H9 (cell line): ENCODE measurements at regions not wholly inside any gene's neighbourhood (a gene's known extent, or its start where the extent isn't known, plus 50 kb on each side); places are given as distances from the start of the nearest gene placed in this dataset.

Experiments used
- DNase-seq: peaks from one replicate; pipeline ENCODE4 v3.0.0-alpha.2; 2017
- H2AFZ ChIP-seq: one replicate; pipeline ENCODE4 v1.6.1; 2013; ENCODE audit warnings: mild to moderate bottlenecking, low read length, control low read depth, moderate library complexity
- H2AK5ac ChIP-seq: 2 replicates; pipeline ENCODE4 v1.6.1; 2013; ENCODE audit warnings: low read length, control low read depth, mixed read lengths; ENCODE audit not compliant: insufficient read length
- H2BK120ac ChIP-seq: one replicate; pipeline ENCODE4 v1.6.1; 2013; ENCODE audit warnings: low read depth, mild to moderate bottlenecking, low read length, control low read depth, inconsistent platforms; ENCODE audit not compliant: poor library complexity, severe bottlenecking
- H2BK12ac ChIP-seq: 2 replicates; pipeline ENCODE4 v1.6.1; 2013; ENCODE audit warnings: low read length, control low read depth, mixed read lengths, low read depth; ENCODE audit not compliant: insufficient read length
- H2BK15ac ChIP-seq: 2 replicates; pipeline ENCODE4 v1.6.1; 2013; ENCODE audit warnings: low read depth, low read length, control low read depth
- H2BK20ac ChIP-seq: one replicate; pipeline ENCODE4 v1.6.1; 2013; ENCODE audit warnings: low read depth, mild to moderate bottlenecking, low read length, control low read depth, inconsistent platforms; ENCODE audit not compliant: poor library complexity, severe bottlenecking
- H2BK5ac ChIP-seq: 2 replicates; pipeline ENCODE4 v1.6.1; 2013; ENCODE audit warnings: low read length, control low read depth, mixed read lengths; ENCODE audit not compliant: insufficient read length
- H3K14ac ChIP-seq: 2 replicates; pipeline ENCODE4 v1.6.1; 2013; ENCODE audit warnings: low read length, control low read depth; ENCODE audit not compliant: insufficient read depth
- H3K18ac ChIP-seq: 2 replicates; pipeline ENCODE4 v1.6.1; 2013; ENCODE audit warnings: low read depth, mild to moderate bottlenecking, mixed read lengths, low read length, control low read depth; ENCODE audit not compliant: insufficient read length
- H3K23ac ChIP-seq: 2 replicates; pipeline ENCODE4 v1.6.1; 2013; ENCODE audit warnings: low read length, control low read depth, mixed read lengths, low read depth; ENCODE audit not compliant: insufficient read length
- H3K23me2 ChIP-seq: 2 replicates; pipeline ENCODE4 v1.6.1; 2013; ENCODE audit warnings: low read depth, mild to moderate bottlenecking, mixed read lengths, low read length, control low read depth; ENCODE audit not compliant: insufficient read length, poor library complexity, severe bottlenecking
- H3K27ac ChIP-seq: 2 replicates; pipeline ENCODE4 v1.5.1; 2013; ENCODE audit warnings: low read length, control low read depth, mixed read lengths, low read depth; ENCODE audit not compliant: insufficient read length
- H3K27me3 ChIP-seq: 2 replicates; pipeline ENCODE4 v1.6.1; 2013; ENCODE audit warnings: low read length, control low read depth, inconsistent platforms; ENCODE audit not compliant: insufficient read depth
- H3K4ac ChIP-seq: 2 replicates; pipeline ENCODE4 v1.6.1; 2013; ENCODE audit warnings: low read depth, mild to moderate bottlenecking, control low read depth, inconsistent platforms, low read length, moderate library complexity
- H3K4me1 ChIP-seq: 2 replicates; pipeline ENCODE4 v1.6.1; 2013; ENCODE audit warnings: low read length, control low read depth, inconsistent platforms; ENCODE audit not compliant: insufficient read depth
- H3K4me2 ChIP-seq: 2 replicates; pipeline ENCODE4 v1.6.1; 2013; ENCODE audit warnings: low read length, control low read depth, mixed read lengths; ENCODE audit not compliant: insufficient read length, insufficient read depth
- H3K56ac ChIP-seq: 2 replicates; pipeline ENCODE4 v1.6.1; 2013; ENCODE audit warnings: low read depth, mild to moderate bottlenecking, mixed read lengths, low read length, control low read depth; ENCODE audit not compliant: insufficient read length
- H3K79me1 ChIP-seq: 2 replicates; pipeline ENCODE4 v1.6.1; 2013; ENCODE audit warnings: low read depth, mild to moderate bottlenecking, moderate library complexity, low read length, control low read depth, inconsistent platforms; ENCODE audit not compliant: insufficient read depth, poor library complexity, severe bottlenecking
- H3K79me2 ChIP-seq: 2 replicates; pipeline ENCODE4 v1.6.1; 2013; ENCODE audit warnings: low read length, control low read depth, inconsistent platforms; ENCODE audit not compliant: insufficient read depth
- H3K9ac ChIP-seq: 2 replicates; pipeline ENCODE4 v1.6.1; 2013; ENCODE audit warnings: low read length, control low read depth, mixed read lengths; ENCODE audit not compliant: insufficient read length; ENCODE audit errors: extremely low read depth
- H3K9me3 ChIP-seq: one replicate; pipeline ENCODE4 v1.6.1; 2013; ENCODE audit warnings: low read depth, low read length, inconsistent platforms; ENCODE audit not compliant: control insufficient read depth
- H3T11ph ChIP-seq: one replicate; pipeline ENCODE4 v1.6.1; 2013; ENCODE audit warnings: mild to moderate bottlenecking, low read length, control low read depth, inconsistent platforms
- H4K20me1 ChIP-seq: one replicate; pipeline ENCODE4 v1.6.1; 2013; ENCODE audit not compliant: control insufficient read depth, insufficient read length, insufficient read depth
- H4K5ac ChIP-seq: 2 replicates; pipeline ENCODE4 v1.6.1; 2013; ENCODE audit warnings: low read depth, mild to moderate bottlenecking, mixed read lengths, low read length, control low read depth; ENCODE audit not compliant: insufficient read length
- H4K8ac ChIP-seq: replicated peaks from 2 replicates; pipeline ENCODE4 v1.6.1; 2013; ENCODE audit warnings: low read length, control low read depth, mixed read lengths, low read depth; ENCODE audit not compliant: insufficient read length
- H4K91ac ChIP-seq: 2 replicates; pipeline ENCODE4 v1.6.1; 2013; ENCODE audit warnings: low read depth, mild to moderate bottlenecking, moderate library complexity, mixed read lengths, low read length, control low read depth; ENCODE audit not compliant: insufficient read length
- H3K27ac Mint-ChIP-seq, 3 experiments: 2 replicates in 2 of 3; 3 replicates in 1 of 3; pipeline ENCODE4 v1.8.0; 2020 to 2021; ENCODE audit warnings: mixed read lengths in 3 of 3, mild to moderate bottlenecking in 1 of 3, moderate library complexity in 1 of 3
- H3K27me3 Mint-ChIP-seq: 2 replicates; pipeline ENCODE4 v1.8.0; 2021; ENCODE audit warnings: low read depth, mild to moderate bottlenecking, moderate library complexity, mixed read lengths
- H3K36me3 Mint-ChIP-seq, 3 experiments: 2 replicates in 2 of 3; 3 replicates in 1 of 3; pipeline ENCODE4 v1.8.0; 2020 to 2021; ENCODE audit warnings: low read depth in 3 of 3, mixed read lengths in 3 of 3; ENCODE audit not compliant: insufficient read depth in 1 of 3
- H3K4me1 Mint-ChIP-seq, 2 experiments: 2 replicates each; pipeline ENCODE4 v1.8.0; 2020; ENCODE audit warnings: mixed read lengths in 2 of 2
- H3K4me3 Mint-ChIP-seq, 2 experiments: 2 replicates in 1 of 2; 3 replicates in 1 of 2; pipeline ENCODE4 v1.8.0; 2020 to 2021; ENCODE audit warnings: mild to moderate bottlenecking in 2 of 2, mixed read lengths in 2 of 2, moderate library complexity in 1 of 2
- H3K9me3 Mint-ChIP-seq, 2 experiments: 2 replicates in 1 of 2; 3 replicates in 1 of 2; pipeline ENCODE4 v1.8.0; 2020; ENCODE audit warnings: mild to moderate bottlenecking in 2 of 2, mixed read lengths in 2 of 2, moderate library complexity in 1 of 2
- CTCF ChIP-seq: fragments of 200-600 bp; sonication (generic); conservative IDR thresholded peaks from 3 replicates; pipeline ENCODE4 v1.8.0; 2021; ENCODE audit warnings: antibody characterized with exemption, mild to moderate bottlenecking
- WGBS: extraction: QIAGEN DNeasy Blood & Tissue Kit; methylation state at CpG from one replicate; pipeline ENCODE4 v1.1.7; 2013; ENCODE audit warnings: missing lambda C conversion rate, low lambda C conversion rate, mixed read lengths; ENCODE audit not compliant: insufficient read length; ENCODE audit errors: extremely low coverage; 5-methylcytosine and 5-hydroxymethylcytosine counted together

- no peak overlapping the region for H2BK15ac ChIP-seq
- no peak overlapping the region for H2BK5ac ChIP-seq
- no peak overlapping the region for H4K5ac ChIP-seq
- no peaks in the 10 kb centered on the region for H3K4me1 ChIP-seq
- no peak overlapping the region for H3K9ac ChIP-seq
- H3K9me3 ChIP-seq: no peaks in the 10 kb centered on the region
- Mint-ChIP-seq H3K9me3 (no peaks in the 10 kb centered on the region; a peak in 1 of 5 replicates), H3K4me3 (no peak overlapping the region), H3K36me3 (no peaks in the 10 kb centered on the region), H3K27ac (no peak overlapping the region), H3K4me1 (peaks cover 7 to 13% of the 10 kb centered on the region in 2 experiments), H3K27me3 (no peaks in the 10 kb centered on the region)
- H3K14ac ChIP-seq: no peak overlapping the region
- no peaks in the 10 kb centered on the region for H3K79me2 ChIP-seq
- H3T11ph ChIP-seq: no peak overlapping the region
- WGBS: no CpG with 5 or more reads among the region's 3 CpGs
- no peak for DNase-seq
- H3K4ac ChIP-seq: no peak overlapping the region
- no peak for TF ChIP-seq CTCF
- no peak overlapping the region for H3K4me2 ChIP-seq
- no peaks in the 10 kb centered on the region for H3K27me3 ChIP-seq
- H3K23me2 ChIP-seq: no peaks in the 10 kb centered on the region
- H2BK20ac ChIP-seq: no peak overlapping the region
- no peak overlapping the region for H4K8ac ChIP-seq
- no peak overlapping the region for H2AK5ac ChIP-seq
- H3K56ac ChIP-seq: no peak overlapping the region
- no peak overlapping the region for H2AFZ ChIP-seq
- H4K20me1 ChIP-seq: no peaks in the 10 kb centered on the region
- no peak overlapping the region for H2BK120ac ChIP-seq
- H4K91ac ChIP-seq: no peak overlapping the region
- H3K23ac ChIP-seq: no peak overlapping the region
- H3K18ac ChIP-seq: no peak overlapping the region
- H2BK12ac ChIP-seq: no peak overlapping the region
- H3K27ac ChIP-seq: no peak overlapping the region
- no peaks in the 10 kb centered on the region for H3K79me1 ChIP-seq
Observed at GRCh38 chr5:8523501-8523900, 654.6 kb downstream of the MTRR start.
